HG02973 (cell line): ENCODE measurements at regions not wholly inside any gene's neighbourhood (a gene's known extent, or its start where the extent isn't known, plus 50 kb on each side); places are given as distances from the start of the nearest gene placed in this dataset.

Experiments
- ATAC-seq: cut with Tn5 transposase; IDR thresholded peaks from one replicate; pipeline ENCODE4 v1.9.1; 2021; ENCODE audit warnings: moderate library complexity; ENCODE audit not compliant: unreplicated experiment

DNA sequence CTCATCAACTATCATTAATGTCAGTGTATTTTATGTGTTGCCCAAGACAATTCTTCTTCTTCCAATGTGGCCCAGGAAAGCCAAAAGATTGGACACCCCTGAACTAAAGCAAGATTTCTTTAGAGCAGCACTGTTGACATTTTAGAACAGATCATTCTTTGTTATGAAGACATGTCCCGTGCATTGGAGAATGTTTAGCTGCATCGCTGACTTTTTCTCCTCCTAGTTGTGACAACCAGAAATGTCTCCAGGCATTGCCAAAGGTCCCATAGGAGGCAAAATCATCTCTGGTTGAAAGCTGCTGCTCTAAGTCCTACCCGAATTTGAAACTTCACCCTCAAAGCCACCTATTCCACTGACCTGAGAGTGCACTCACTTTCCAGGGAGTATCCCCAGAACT lies 62.7 kb upstream of the IRX6 start:
- ATAC-seq: no peak

DNA sequence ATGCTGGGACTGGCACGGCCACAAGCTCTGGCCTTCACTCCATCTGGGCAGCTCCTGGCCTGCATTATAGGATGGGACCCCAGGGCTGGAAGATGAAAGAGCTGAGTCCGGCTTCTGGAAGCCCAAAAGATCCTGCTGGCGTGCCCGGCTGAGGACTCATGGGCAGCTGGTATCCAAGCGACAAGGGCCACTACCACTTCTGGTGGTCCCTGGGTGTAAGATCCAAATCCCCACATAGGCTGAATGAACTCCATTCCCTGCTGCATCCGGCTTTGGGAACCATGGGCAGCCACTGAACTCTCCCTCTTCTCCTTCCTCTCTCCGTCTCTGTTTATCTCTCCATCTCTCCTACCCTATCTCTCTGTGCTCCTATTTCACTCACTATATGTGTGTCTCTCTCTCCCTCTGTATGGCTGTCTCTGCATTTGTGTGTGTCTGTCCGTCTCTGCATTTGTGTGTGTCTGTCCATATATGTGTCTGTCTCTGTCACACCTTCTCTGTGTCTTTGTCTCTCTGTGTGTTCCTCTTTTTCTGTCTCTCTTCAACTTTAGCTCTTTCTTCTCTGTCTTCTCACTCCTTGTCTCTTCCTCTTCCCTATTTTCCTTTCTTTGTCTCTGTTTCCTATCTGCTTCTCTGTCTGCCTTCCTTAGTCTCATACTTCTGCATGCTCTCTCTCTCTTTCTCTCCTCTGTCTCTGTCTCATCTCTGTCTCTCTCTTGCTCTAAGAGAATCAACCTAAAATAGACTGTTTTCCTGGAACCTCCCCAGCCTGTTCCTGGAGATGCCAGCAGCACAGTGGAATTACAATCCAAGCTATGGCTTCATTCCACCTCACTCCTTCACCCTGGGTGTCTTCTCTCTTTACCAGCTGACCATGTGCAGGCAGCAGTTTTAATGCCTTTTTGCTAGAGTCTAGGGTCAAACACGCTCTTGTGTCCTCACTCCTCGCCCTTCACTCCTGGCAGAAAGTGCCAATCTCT lies 60.4 kb upstream of the IRX6 start:
- ATAC-seq: no peak

DNA sequence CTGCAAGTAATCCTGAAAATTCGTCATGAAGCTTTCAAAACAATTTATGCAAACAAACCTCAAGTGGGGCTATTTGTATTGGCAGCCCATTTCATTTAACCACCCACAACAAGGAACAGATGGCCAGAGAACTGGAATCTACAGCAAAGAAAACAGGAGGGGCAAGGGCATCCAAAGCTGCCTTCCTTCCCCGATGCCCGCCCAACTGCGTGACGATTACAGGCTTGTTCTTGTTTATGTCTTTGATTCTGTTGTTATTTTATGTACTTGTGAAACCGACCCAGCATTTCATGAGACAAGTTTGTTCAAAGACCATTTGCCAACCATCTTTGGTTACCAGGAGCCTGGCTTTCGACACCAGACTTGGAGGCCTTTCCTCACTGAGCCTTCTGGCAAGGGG lies 59.1 kb upstream of the IRX6 start:
- no peak for ATAC-seq

DNA sequence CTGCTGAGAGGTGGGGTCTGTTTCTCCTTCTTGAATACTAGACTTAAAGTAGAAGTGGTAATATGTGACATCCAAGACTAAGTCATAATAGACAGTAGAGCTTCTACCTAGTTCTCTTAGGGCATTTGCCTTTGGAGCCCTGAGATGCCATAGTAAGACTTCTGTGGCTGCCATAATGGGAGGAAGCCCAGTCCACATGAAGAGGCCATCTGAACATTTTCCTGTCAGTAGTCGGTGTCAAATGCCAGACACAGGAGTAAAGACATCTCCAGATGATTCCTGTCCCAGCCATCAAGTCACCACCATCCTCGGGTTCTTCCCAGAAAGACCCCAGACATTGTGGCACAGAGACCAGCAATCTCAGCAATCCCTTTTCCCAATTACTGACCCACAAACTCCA lies 58.1 kb upstream of the IRX6 start:
- ATAC-seq: no peak

DNA sequence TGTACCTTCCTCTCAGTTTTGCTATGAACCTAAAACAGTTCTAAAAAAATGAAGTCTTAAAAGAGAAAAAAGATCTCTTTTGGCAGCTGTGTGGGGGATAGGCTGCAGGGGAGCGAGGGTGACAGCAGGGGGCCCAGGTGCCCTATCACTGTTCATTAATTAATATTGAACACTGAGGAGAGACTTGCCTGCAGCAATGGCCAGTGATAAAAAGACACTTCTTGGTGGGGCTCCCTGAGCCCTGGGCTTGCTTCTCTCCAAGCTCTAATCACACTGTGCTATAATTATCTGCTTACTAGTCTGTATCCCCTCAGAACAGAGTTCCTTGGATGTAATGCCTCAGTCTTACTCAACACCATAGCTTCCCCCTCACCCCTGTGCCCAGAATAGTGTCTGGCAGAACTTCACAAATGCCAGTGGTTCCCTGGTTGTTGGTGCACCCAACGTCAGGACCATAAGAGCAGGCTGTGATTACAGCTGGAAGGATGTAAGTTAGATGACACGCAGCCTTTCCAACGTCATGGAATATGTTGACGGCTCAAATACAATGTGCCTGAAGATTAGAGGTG lies 52.0 kb upstream of the IRX6 start:
- no peak for ATAC-seq

DNA sequence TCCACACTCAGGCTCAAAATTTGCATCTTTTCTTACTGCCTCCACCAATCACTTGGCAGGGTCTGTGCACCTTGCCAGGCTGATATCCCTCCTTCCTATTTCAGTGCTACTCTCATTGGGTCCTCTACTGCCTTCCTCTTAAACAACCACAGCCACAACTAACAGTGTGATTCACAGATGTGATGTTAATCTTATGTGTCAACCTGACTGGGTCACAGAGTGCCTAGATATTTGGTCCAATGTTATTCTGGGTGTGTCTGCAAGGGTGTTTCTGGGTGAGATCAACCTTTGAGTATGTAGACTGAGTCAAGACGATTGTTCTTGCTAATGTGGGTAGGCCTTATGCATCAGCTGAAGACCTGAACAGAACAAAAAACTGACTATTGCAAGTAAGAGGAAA lies 51.3 kb upstream of the IRX6 start:
- ATAC-seq: no peak

DNA sequence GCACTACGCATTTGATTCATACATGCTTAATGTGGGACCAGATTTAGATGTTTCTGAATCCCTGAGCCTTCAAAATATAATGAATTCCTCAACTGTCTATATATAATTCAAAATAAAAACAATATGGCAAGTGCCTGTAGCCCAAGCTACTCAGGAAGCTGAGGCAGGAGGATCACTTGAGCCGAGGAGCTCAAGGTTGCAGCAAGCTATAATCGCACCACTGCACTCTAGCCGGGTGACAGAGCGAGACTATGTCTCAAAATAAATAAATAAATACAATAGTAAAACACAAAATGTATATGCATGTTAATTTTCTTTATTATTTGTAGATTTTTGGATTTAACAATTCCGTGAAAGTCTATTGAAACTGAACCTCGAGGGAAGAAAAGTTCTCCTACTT lies 50.6 kb upstream of the IRX6 start:
- no peak for ATAC-seq

DNA sequence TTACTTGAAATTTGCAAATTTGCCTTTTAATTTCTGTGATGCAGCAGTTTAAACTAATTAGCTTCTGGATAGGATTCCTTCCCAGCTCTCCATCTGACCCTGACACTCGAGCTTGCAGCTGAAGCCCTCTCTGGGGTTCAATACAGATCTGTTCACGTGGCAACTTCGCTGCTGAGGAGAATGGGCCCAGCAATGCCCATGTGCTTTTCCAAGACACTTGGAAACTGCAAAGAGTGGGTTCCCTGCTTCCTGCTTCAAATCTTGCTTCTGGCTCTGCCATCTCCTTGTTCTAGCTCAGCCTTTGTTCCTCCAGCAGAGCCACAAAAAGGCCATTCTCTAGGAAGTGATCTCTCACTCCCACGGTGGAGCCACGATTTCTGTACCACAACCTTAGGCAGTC lies 50.0 kb upstream of the IRX6 start:
- no peak for ATAC-seq
